GM19328 (cell line): ENCODE measurements at regions not wholly inside any gene's neighbourhood (a gene's known extent, or its start where the extent isn't known, plus 50 kb on each side); places are given as distances from the start of the nearest gene placed in this dataset.
"Not testable (repeated sequence)": the region's sequence is repeated elsewhere in the genome, so short reads cannot be mapped to it uniquely, and the experiment has no call there.

Source experiments
- ATAC-seq: cut with Tn5 transposase; IDR thresholded peaks from one replicate; pipeline ENCODE4 v1.9.1; 2021; ENCODE audit warnings: mild to moderate bottlenecking, moderate library complexity; ENCODE audit not compliant: unreplicated experiment

DNA sequence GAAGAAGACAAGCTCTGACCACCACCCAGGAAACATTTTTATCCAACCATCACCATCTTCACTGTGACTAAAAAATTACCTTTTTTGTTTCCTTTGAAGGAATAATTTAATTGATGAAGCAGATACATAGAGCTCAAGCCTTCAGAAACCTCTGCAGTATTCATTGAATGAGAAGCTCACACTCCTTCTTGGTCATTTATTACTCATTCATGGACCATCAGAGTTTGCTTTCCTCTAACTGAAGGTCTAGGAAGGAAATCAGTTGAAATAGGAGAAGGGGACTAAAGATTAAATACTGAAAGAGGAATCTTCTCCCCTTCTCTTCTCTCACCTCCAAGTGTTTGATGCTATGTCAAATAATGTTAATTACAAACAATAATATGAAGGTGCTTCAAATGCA is 290.6 kb upstream of the KLF3 start:
- ATAC-seq: no peak

DNA sequence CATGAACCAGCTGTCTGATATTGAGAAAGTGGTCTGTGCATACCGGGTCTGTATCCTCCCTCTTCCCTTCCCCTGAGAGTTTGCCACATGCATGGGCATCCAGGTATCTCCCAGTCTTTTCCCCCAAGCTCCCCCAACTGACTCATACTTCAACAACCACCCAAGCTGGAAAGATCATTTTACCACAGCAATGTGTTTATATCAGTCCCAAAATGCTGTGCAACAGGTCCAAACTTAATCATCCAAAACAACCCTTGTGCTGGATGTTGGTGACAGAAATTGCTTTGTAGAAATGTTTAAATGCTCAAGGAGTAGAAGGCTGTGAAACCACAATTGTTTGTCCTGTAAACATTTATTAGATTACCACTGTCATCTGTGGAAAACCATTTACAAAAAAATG is 286.8 kb upstream of the KLF3 start:
- ATAC-seq: no peak

DNA sequence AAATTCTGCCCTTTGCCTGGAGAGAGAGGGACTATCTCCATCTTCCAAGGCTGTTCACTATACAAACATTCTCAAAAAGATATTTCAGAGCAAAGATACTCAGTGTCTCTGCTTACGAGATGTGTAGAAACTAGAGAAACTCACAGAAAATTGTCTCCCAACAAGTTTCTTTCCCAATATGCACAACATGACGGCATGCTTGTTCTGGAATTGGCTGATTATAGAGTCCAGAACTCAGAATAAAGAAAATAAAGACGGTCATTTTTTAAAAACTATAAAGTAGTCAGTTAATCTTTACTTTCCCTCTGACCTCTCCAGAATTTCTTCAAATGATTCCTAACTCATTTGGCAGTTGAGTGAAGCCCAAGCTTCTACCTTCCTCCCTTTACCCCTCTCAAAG is 285.5 kb upstream of the KLF3 start:
- ATAC-seq: no peak

DNA sequence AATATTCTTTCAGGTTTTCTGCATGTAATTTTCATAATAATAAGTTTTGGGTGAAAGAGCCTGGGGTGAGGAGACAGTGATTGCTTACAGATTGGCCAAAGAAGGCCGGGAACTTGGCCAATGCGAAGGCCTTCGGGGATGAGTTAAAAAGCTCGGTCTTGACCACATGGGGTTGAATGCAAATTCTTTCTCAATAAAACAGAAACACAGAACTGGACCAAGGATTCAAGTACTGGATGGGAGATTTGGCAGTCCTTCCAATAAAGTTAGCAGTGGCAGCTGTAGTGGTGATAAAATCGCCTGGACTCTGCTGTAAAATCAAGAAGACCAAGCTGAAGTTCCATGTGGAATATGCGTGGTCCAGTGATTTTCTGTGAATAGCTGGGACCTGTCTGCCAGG is 282.2 kb upstream of the KLF3 start:
- no peak for ATAC-seq

DNA sequence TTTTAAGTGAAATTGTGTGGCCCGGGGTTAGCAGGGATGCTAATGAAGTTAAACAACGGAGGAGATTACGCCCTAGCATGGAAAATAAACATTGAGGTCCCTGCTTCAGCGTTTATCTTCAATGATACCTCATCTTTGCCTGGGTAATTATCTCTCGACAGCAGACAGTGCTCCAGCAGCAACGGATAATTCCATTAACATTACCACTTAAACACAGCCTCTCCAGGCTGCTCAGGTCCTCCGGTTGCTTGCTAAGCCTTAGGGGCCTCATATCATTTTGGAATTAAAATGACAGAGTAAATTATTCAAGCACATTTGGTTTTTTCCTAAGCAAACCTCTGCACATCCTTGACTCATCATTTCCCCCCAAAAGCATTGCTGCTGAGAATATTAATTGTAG is 281.5 kb upstream of the KLF3 start:
- no peak for ATAC-seq

DNA sequence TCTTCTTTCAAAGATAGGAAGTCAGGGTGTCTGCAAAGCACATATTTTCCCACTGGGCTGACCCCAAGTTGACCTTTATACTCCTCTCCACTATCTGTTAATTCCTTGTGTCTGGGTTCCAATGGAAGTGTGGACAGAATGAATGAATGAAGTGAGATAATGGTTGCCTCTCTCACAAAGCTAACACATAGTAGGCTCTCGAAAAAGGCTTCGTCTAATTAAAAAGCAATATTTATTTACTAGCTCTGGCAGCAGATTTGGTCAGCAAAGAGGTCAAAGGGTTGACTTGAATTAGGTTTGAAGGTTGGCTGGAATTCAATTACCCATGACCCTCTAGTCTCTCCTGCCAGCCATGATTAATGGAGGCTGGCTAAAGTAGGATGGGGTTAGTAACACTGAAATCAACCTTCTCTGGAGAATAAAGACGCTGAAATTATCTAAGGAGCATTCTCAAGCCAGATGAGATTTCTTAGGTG is 280.3 kb upstream of the KLF3 start:
- ATAC-seq: no peak

DNA sequence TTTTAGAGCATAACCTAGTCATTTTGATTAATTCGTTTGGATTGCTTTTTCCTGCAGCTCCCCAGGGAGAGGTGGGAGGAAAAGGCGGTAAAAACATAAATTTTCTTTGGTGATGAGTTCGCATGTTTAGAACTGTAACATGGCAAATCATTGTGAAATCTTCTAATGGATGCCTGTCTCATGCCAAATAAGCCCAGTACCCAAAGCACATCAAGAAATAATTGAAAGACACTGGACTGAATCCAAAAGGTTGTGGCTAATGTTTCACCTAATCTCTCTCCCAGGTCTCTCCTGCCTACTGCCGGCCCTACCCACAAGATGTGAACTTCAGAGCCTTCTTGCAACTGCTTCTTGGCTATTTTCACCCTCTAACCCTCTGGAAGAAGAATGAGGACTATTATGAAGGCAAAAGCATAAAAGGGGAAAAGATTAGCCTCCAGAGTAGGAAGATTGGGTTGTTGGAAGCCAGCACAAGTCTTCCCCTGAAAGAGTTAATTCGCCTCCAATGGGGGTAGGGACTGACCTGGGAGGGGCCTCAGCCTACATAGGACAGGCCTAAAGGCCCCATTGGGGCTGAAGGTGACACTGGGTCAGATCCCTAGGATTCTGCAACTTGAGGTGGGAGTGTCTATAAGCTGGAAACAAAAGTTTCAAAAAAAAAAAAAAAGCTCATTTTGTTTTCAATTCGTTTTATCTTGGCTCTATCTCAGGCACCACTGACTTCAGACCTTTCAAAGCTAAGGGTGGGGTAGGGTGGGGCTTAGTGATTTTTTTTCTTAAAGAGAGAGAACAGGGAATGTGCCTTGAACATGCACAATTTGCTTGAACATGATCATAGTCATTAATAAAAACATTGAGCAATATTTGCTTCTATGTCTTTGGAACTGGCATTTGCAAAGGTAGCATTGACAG is 278.6 kb upstream of the KLF3 start:
- no peak for ATAC-seq

DNA sequence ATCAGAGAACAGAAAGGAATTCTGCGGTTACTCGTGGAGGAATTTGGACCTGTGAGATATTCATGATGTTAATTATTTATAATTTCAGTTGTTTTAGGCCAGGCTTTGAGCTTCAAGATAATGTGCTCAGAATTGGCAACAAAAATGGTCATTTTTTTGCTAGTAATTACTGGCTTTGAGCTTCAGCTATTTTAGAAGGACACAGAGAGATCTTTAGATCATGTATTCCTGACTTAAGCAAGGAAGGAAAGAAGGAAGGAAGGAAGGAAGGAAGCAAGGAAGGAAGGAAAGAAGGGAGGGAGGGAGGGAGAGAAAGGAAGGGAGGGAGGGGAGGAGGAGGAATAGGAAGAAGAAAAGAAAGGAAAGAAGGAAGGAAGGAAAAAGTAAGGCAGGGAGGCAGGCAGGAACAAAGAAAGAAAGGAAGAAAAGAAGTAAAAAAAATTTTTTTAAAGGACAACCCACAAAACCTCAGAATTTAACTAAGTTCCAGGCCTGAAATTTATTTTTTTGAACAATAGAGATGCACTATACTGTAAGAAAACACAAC is 277.9 kb upstream of the KLF3 start:
- ATAC-seq: no peak

DNA sequence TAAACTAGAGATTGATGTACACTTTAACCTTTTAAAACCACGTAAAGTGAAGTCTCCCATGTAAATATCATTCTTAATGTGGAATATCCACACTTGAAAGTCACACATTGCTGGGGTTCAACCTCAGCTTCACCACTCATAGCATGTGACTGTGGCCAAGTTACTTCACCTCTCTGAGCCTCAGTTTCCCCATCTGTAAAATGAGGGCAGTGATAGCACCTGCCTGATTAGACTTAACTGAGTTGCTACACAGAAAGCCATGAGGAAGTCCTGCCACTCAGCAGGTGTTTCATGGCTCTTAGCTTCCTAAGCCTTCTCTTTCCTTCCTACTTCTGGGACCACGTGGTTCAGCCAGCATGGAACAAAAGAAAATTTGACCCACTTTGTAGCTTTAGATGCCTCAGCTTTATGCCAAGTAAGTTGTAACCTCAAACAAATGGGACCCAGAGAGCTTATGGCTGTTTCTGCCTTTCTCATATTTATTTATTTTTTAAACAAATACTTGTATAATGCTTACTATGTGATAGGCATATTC is 277.3 kb upstream of the KLF3 start:
- no peak for ATAC-seq

DNA sequence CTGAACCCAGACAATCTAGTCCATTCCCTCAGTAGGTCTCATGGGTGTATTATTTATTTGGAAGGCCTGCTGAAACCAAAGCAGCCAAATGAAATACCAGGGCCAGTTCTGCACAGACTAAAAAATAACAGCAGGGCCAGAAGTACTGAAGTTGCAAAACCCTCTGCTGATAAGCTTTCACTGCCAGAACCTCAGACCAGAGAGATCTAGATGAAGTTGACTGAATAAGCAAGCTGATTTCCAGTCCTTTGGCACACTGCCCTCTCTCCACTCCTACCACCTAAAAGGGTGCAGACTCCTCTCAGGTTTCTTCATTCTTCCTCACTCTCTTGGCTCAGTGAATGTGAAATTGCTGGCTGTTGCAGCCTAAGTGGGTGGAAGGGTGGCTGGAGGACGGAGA is 276.7 kb upstream of the KLF3 start:
- ATAC-seq: no peak

DNA sequence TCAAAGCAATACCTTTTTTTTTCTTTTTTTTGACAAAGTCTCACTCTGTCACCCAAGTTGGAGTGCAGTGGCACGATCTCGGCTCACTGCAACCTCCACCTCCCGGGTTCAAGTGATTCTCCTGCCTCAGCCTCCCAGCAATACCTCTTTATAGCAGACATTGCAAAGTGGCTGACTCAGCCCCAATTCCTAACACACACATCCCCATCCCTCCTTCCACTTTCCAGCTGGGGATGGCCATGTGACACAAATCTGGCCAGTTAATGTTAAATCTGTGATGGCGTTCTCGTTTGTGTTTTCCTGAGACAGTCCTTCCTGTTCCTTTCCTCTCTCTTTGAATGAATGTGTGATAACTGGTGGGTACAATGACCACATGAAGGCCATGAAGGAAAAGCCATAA is 276.2 kb upstream of the KLF3 start:
- ATAC-seq: no peak

DNA sequence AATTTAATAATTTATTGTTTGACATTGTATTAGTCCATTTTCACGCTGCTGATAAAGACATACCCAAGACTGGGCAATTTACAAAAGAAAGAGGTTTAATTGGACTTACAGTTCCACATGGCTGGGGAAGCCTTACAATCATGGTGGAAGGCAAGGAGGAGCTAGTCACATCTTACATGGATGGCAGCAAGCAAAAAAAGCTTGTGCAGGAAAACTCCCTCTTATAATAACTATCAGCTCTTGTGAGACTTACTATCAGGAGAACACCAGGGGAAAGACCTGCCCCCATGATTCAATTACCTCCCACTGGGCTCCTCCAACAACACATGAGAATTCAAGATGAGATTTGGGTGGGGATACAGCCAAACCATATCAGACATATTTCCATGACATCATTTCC is 275.1 kb upstream of the KLF3 start:
- not testable (repeated sequence) for ATAC-seq

DNA sequence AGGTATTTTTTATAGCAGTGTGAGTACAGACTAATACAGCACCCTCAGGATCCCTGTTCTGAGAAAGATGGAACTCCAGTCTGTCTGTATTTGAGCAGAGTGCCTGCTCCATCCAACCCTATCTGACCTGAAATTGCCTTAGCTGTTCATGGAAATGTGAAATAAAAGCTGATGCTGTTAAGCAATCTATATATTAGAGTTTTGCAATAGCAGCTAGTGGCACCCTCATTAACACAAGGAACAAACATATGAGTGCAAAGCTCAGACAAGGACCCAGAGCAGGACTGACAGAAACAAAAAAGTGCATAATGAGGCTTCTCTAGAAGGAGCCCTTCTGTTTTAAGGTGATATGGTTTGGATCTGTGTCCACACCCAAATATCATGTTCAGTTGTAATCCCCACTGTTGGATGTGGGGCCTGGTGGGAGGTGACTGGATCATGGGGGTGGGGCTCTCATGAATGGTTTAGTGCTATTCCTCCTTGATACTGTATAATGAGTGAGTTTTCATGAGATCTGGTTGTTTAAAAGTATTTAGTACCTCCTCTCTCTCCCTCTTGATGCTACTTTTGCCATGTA is 272.9 kb upstream of the KLF3 start:
- no peak for ATAC-seq

DNA sequence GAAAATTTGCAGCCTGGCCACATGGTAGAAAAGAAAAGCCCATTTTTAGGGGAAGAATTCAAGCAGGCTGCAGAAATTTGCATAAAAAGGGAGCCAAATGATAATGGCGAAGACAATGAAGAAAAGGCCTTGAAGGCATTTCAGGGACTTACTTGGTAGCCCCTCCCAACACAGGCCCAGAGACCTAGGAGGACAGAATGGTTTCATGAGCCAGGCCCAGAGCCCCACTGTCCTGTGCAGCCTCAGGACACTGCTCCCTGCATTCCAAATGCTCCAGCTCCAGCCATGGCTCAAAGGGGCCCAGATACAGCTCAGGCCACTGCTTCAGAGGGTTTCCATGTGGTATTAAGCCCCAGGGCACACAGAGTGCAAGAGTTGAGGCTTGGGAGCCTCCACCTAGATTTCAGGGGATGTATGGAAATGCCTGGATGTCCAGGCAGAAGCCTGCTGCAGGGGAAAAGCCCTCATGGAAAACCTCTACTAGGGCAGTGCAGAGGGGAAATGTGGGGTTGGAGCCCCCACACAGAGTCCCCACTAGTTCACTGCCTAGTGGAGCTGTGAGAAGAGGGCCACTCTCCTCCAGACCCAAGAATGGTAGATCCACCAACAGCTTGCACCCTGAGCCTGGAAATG is 271.7 kb upstream of the KLF3 start:
- ATAC-seq: no peak

DNA sequence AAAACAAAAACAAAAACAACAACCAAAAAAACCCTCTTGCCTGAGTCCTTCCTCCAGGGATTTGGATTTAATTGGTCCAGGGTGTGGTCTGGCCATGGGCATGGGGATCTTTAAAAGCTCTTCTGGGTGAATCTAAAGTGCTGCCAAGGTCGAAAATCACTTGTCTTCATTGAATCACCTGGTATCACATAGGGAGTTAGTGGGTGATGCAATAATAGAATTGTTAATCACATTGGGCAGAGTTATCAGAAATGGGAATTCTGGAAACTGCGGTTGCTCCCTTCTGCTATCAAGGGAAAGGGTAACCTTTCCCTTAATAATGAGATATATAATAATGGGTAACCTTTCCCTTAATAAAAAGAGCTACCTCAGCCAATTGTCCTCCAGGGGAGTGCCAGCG is 267.9 kb upstream of the KLF3 start:
- no peak for ATAC-seq

DNA sequence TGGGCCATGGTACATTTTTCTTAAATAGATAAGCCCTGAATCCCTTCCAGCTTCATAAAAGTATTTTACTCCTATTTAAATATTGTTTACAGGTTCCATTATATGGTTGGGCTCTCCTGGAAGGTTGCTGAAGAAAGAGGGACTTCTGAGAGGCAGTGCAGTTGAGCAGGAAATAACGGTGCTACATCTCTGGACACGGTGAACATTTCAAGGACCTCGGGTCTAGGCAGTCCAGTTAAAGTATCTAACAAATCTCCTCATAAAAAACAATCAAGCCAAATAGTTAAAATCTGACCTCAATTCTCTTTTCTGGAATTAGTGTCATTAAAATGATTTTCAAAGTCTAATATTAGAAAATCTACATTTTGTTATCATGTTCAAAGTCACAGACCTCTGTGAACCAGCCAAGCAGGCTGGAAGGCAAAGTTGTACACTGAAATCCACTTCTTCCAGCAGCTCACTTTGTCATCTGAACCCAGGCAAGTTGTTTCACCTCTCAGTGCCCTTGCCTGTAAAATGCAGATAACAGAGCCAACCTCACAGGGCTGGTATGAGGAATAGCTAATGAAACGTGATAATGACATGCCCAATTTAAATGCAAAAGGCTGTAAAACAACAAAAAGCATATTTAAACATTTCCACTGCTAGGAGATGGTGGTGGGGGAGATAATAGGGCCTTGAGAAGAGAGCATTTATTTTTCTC is 267.0 kb upstream of the KLF3 start:
- ATAC-seq: no peak

DNA sequence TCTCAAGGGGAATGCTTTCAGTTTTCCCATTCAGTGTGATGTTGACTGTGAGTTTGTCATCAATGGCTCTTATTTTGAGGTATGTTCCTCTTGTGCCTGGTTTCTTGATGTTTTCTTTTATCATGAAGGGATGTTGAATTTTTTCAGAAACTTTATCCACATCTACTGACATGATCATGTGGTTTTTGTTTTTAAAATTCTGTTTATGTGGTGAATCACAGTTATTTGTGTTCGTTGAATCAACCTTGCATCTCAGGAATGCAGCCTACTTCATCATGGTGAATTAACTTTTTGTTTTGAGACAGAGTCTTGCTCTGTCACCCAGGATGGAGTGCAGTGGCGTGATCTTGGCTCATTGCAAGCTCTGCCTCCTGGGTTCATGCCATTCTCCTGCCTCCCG is 263.1 kb upstream of the KLF3 start:
- no peak for ATAC-seq

DNA sequence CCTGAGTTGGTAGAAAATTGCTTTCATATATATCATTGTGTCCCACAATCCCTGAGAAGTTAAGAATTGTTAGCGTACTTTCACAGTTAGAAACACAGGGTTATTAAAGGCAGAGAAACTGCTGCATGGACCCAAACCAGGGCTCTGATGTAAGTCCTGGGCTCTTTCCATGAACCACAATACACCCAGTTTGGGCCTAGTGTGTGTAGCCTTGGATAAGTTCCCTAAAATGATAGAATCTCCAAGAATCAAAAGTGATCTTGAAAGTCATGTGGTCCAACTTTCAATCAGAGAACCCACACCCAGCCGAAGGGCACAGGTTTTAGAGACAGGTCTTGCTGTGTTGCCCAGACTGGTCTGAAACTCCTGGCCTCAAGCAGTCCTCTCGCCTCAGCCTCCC is 257.8 kb upstream of the KLF3 start:
- no peak for ATAC-seq

DNA sequence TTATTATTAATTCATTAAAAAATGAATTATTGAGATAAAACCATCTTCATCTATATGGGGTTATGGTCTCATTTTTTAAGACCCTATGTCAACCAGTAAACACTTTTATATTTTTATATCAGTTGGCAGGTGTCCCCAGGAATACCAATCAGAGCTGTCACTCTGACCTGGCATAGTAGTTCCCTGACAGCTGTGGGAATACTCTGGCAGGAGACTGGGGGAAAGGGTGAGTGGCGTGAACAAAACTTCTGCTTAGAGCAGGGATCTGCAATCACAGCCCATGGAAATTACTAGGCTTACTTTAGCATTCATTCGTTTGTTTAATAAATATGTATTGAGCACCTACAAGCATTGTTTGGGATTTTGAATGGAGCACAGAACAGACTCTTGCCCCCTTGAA is 254.1 kb upstream of the KLF3 start:
- ATAC-seq: no peak

DNA sequence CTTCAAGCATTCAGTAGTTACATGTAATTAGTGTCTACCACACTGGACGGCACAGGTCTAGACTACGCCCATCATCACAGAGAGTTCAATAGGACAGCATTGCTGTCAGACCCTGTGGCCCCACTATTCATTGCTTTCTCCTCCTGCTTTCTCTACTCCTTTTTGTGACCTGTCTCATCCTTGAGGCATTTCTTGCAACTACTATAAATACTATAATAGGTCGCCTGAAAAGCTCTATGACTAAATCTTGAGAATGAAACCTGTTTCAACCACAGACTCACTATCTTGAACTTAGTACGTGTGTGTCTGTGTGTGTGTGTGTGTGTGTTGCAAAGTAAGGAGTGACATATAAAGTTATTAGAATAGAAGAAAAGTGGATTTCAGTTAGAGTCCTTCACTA is 252.9 kb upstream of the KLF3 start:
- ATAC-seq: no peak

DNA sequence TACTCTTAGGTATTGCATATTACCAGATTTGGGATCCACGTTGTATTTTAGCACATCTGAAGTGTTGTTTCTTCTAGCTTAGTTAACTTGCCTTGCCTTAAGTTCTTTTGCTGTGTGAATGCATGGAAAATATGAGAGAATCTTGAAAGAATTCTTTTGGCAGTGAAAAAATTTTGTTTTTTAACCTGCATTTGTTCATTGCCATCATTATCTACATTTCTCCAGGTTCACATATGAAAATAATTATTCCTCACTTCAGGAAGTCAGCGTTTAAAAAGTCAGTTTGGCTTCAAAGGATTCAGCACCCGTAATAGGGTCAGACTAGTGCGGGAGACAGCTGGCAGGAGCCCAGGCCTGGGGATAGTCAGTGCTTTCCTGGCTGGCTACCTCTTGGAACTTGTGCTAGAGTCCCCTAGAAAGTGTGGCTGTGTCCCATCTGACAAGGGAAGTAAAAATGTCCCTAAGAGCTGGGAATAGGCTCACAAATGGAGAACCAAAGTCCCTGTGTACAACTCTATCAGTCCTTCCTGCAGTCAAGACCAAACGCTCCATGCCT is 251.9 kb upstream of the KLF3 start:
- ATAC-seq: no peak
